ENCODE measurements at regions not wholly inside any gene's neighbourhood (a gene's known extent, or its start where the extent isn't known, plus 50 kb on each side); places are given as distances from the start of the nearest gene placed in this dataset.

GRCh38 chr1:58931756-58932155 is 147.9 kb upstream of the JUN start:
- peaks cover 56% of the 10 kb centered on the region for H3K4me1 Mint-ChIP-seq
- H3K27me3 Mint-ChIP-seq: no peaks in the 10 kb centered on the region
- peaks cover 5% of the 10 kb centered on the region for H3K9me3 Mint-ChIP-seq
- no peak for DNase-seq
- no peak overlapping the region for H3K27ac Mint-ChIP-seq
- intact Hi-C loops (cut with micrococcal nuclease): no loop called here
- H3K36me3 Mint-ChIP-seq (ENCODE audit: low read depth): peaks cover 3% of the 10 kb centered on the region
- no peak overlapping the region for H3K4me3 Mint-ChIP-seq

- H3K36me3 Mint-ChIP-seq (ENCODE audit: low read depth): peaks cover 5% of the 10 kb centered on the region
- peaks cover 5% of the 10 kb centered on the region for H3K9me3 Mint-ChIP-seq
- H3K27ac Mint-ChIP-seq: no peak overlapping the region
- no peak for DNase-seq
- intact Hi-C loops (cut with micrococcal nuclease): no loop called here
- H3K4me3 Mint-ChIP-seq: no peak overlapping the region
- no peaks in the 10 kb centered on the region for H3K27me3 Mint-ChIP-seq
- H3K4me1 Mint-ChIP-seq: peaks cover 49% of the 10 kb centered on the region
Measured at GRCh38 chr1:58932859-58933598, 149.2 kb upstream of the JUN start.

GRCh38 chr1:58933599-58933926 is 149.7 kb upstream of the JUN start:
- Mint-ChIP-seq H3K27ac (no peak overlapping the region), H3K9me3 (peaks cover 5% of the 10 kb centered on the region)

GRCh38 chr1:58934706-58935105 is 150.9 kb upstream of the JUN start:
- intact Hi-C loops (cut with micrococcal nuclease): no loop called here
- Mint-ChIP-seq H3K4me3 (no peak overlapping the region), H3K27ac (no peak overlapping the region), H3K9me3 (peaks cover 5% of the 10 kb centered on the region), H3K36me3 (ENCODE audit: low read depth) (peaks cover 5% of the 10 kb centered on the region), H3K4me1 (peaks cover 38% of the 10 kb centered on the region), H3K27me3 (no peaks in the 10 kb centered on the region)
- no peak for DNase-seq

More at GRCh38 chr1:58933599-58933926, 149.7 kb upstream of the JUN start:
- intact Hi-C loops (cut with micrococcal nuclease): no loop called here
- no peak for DNase-seq
- H3K27me3 Mint-ChIP-seq: no peaks in the 10 kb centered on the region
- peaks cover 5% of the 10 kb centered on the region for H3K36me3 Mint-ChIP-seq (ENCODE audit: low read depth)
- no peak overlapping the region for H3K4me3 Mint-ChIP-seq
- H3K4me1 Mint-ChIP-seq: peaks cover 47% of the 10 kb centered on the region

- Mint-ChIP-seq H3K4me1 (peaks cover 43% of the 10 kb centered on the region), H3K9me3 (peaks cover 5% of the 10 kb centered on the region), H3K4me3 (no peak overlapping the region), H3K27ac (no peak overlapping the region), H3K27me3 (no peaks in the 10 kb centered on the region), H3K36me3 (ENCODE audit: low read depth) (peaks cover 4% of the 10 kb centered on the region)
- peak; percentile 51 for DNase-seq
- intact Hi-C loops (cut with micrococcal nuclease): no loop called here
Measured at GRCh38 chr1:58936973-58937372, 153.1 kb upstream of the JUN start.

GRCh38 chr1:58939146-58939545 is 155.3 kb upstream of the JUN start:
- Mint-ChIP-seq H3K4me1 (peaks cover 50% of the 10 kb centered on the region), H3K36me3 (ENCODE audit: low read depth) (peaks cover 4% of the 10 kb centered on the region), H3K9me3 (peaks cover 5% of the 10 kb centered on the region), H3K27me3 (no peaks in the 10 kb centered on the region), H3K4me3 (no peak overlapping the region), H3K27ac (no peak overlapping the region)
- no peak for DNase-seq
- intact Hi-C loops (cut with micrococcal nuclease): no loop called here

GRCh38 chr1:58939666-58940370 is 156.0 kb upstream of the JUN start:
- Mint-ChIP-seq H3K4me3 (no peak overlapping the region), H3K4me1 (peaks cover 57% of the 10 kb centered on the region), H3K27me3 (no peaks in the 10 kb centered on the region), H3K36me3 (ENCODE audit: low read depth) (peaks cover 4% of the 10 kb centered on the region), H3K27ac (no peak overlapping the region), H3K9me3 (peaks cover 5% of the 10 kb centered on the region)
- intact Hi-C loops (cut with micrococcal nuclease): loop anchor here (5.0 to 10.0 kb wide), 2 partner anchors 67 to 85 kb away; no protein-coding TSS in a partner anchor
- DNase-seq: no peak

GRCh38 chr1:58941471-58942289 is 157.8 kb upstream of the JUN start:
- intact Hi-C loops (cut with micrococcal nuclease): loop anchor here (5.0 to 10.0 kb wide), 2 partner anchors 66 to 87 kb away; no protein-coding TSS in a partner anchor
- peak; percentile 86 for DNase-seq
- Mint-ChIP-seq H3K9me3 (peaks cover 5% of the 10 kb centered on the region), H3K4me1 (peaks cover 59% of the 10 kb centered on the region), H3K27me3 (no peaks in the 10 kb centered on the region), H3K36me3 (ENCODE audit: low read depth) (peaks cover 8% of the 10 kb centered on the region), H3K27ac (peak overlapping the region; percentile 81), H3K4me3 (peak overlapping the region; percentile 57)

- intact Hi-C loops (cut with micrococcal nuclease): loop anchor here (5.0 to 10.0 kb wide), 2 partner anchors 65 to 88 kb away; no protein-coding TSS in a partner anchor
- H3K36me3 Mint-ChIP-seq (ENCODE audit: low read depth): peaks cover 6% of the 10 kb centered on the region
- H3K4me3 Mint-ChIP-seq: peak overlapping the region; percentile 57
- peaks cover 57% of the 10 kb centered on the region for H3K4me1 Mint-ChIP-seq
- H3K9me3 Mint-ChIP-seq: peaks cover 5% of the 10 kb centered on the region
- peak; percentile 76 for DNase-seq
- no peaks in the 10 kb centered on the region for H3K27me3 Mint-ChIP-seq
- H3K27ac Mint-ChIP-seq: peak overlapping the region; percentile 81
Measured at GRCh38 chr1:58942759-58943191, 158.9 kb upstream of the JUN start.

- Mint-ChIP-seq H3K27ac (peak overlapping the region; percentile 83), H3K4me3 (peak overlapping the region; percentile 11)
Measured at GRCh38 chr1:58943776-58944175, 159.9 kb upstream of the JUN start.

GRCh38 chr1:58944439-58944838 is 160.6 kb upstream of the JUN start:
- peak overlapping the region; percentile 3 for H3K4me3 Mint-ChIP-seq
- peaks cover 6% of the 10 kb centered on the region for H3K36me3 Mint-ChIP-seq (ENCODE audit: low read depth)
- peak overlapping the region; percentile 3 for H3K27ac Mint-ChIP-seq
- intact Hi-C loops (cut with micrococcal nuclease): loop anchor here (5.0 to 10.0 kb wide), 2 partner anchors 63 to 90 kb away; no protein-coding TSS in a partner anchor
- peaks cover 5% of the 10 kb centered on the region for H3K9me3 Mint-ChIP-seq
- no peaks in the 10 kb centered on the region for H3K27me3 Mint-ChIP-seq
- H3K4me1 Mint-ChIP-seq: peaks cover 68% of the 10 kb centered on the region
- peak; percentile 64 for DNase-seq

More at GRCh38 chr1:58943776-58944175, 159.9 kb upstream of the JUN start:
- H3K9me3 Mint-ChIP-seq: peaks cover 5% of the 10 kb centered on the region
- no peaks in the 10 kb centered on the region for H3K27me3 Mint-ChIP-seq
- DNase-seq: no peak
- intact Hi-C loops (cut with micrococcal nuclease): loop anchor here (5.0 to 10.0 kb wide), 2 partner anchors 64 to 89 kb away; no protein-coding TSS in a partner anchor
- peaks cover 62% of the 10 kb centered on the region for H3K4me1 Mint-ChIP-seq
- peaks cover 6% of the 10 kb centered on the region for H3K36me3 Mint-ChIP-seq (ENCODE audit: low read depth)

- peaks cover 5% of the 10 kb centered on the region for H3K9me3 Mint-ChIP-seq
- peaks cover 53% of the 10 kb centered on the region for H3K4me1 Mint-ChIP-seq
Measured at GRCh38 chr1:58946390-58946789, 162.5 kb upstream of the JUN start.

GRCh38 chr1:58948671-58949070 is 164.8 kb upstream of the JUN start:
- intact Hi-C loops (cut with micrococcal nuclease): loop anchor here (5.0 to 10.0 kb wide), 2 partner anchors 94 to 99 kb away; no protein-coding TSS in a partner anchor
- Mint-ChIP-seq H3K4me1 (peaks cover 30% of the 10 kb centered on the region), H3K27ac (no peak overlapping the region), H3K36me3 (ENCODE audit: low read depth) (peaks cover 6% of the 10 kb centered on the region), H3K4me3 (no peak overlapping the region), H3K9me3 (peaks cover 11% of the 10 kb centered on the region), H3K27me3 (no peaks in the 10 kb centered on the region)
- no peak for DNase-seq

More at GRCh38 chr1:58946390-58946789, 162.5 kb upstream of the JUN start:
- DNase-seq: no peak
- no peak overlapping the region for H3K4me3 Mint-ChIP-seq
- intact Hi-C loops (cut with micrococcal nuclease): loop anchor here (5.0 to 10.0 kb wide), 2 partner anchors 92 to 101 kb away; no protein-coding TSS in a partner anchor
- no peaks in the 10 kb centered on the region for H3K27me3 Mint-ChIP-seq
- no peak overlapping the region for H3K27ac Mint-ChIP-seq
- H3K36me3 Mint-ChIP-seq (ENCODE audit: low read depth): peaks cover 6% of the 10 kb centered on the region
